ENCODE measurements at regions not wholly inside any gene's neighbourhood (a gene's known extent, or its start where the extent isn't known, plus 50 kb on each side); places are given as distances from the start of the nearest gene placed in this dataset.

DNA sequence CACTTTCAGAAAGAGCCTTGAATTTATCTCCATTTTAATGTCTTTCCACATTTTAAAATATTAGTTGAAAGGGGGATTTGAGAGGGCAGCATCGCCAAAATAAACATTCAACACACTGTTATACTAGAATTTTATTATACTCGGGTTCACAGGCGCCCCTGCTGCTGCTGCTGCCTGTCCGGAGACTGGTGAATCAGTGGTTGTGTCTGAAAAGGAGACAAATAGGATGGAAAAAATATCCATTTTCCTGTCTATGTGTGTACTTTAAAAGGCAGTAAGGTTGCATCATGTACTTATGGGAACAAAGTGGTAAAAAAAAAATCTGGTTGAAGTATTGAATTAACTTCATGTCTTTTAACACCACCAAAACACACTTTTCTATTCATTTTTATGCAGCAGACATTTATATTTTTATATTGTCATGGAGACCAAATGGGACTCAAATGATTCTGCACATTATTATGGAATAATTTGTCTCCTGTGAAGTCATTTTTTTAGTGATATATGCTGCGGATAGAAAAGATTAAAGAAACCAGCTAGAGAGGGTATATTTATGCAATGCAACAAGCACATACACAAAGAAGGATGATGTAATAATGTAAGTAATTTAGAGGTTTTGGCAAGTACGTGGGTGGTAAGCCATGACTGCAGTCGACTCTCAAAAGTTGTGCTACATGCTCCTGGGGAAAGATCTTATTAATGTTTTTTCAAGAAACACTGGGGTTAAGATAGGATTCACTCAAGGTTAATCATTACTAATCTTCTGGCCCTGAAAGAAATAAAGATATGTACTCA is 759.0 kb upstream of the SOX9 start:
- Histone ChIP-seq H3K9me3 (peaks cover 3% of the 10 kb centered on the region; the same call in 1 of the 2 replicates), H3K4me1 (no peaks in the 10 kb centered on the region), H3K4me3 (no peak overlapping the region), H3K9ac (no peak overlapping the region), H3K4me2 (no peak overlapping the region), H3K36me3 (no peaks in the 10 kb centered on the region), H4K20me1 (no peaks in the 10 kb centered on the region), H3K27me3 (no peaks in the 10 kb centered on the region), H3K27ac (no peak overlapping the region)
- no peak for TF ChIP-seq Cebpa-rat (IDR thresholded peaks at IDR 0.05)

- Histone ChIP-seq H3K27me3 (no peaks in the 10 kb centered on the region), H3K36me3 (no peaks in the 10 kb centered on the region), H3K4me3 (no peak overlapping the region), H3K9ac (no peak overlapping the region), H4K20me1 (no peaks in the 10 kb centered on the region), H3K9me3 (no peaks in the 10 kb centered on the region; the same call in 1 of the 2 replicates), H3K4me1 (no peaks in the 10 kb centered on the region), H3K4me2 (no peak overlapping the region), H3K27ac (no peak overlapping the region)
- TF ChIP-seq Cebpa-rat (IDR thresholded peaks at IDR 0.05), result no peak
These were observed 757.2 kb upstream of the SOX9 start for GRCh38 chr17:71363661-71364060.

- no peak overlapping the region for H3K4me2 ChIP-seq
- no peak overlapping the region for H3K27ac ChIP-seq
- TF ChIP-seq Cebpa-rat (IDR thresholded peaks at IDR 0.05), result no peak
- H3K27me3 ChIP-seq, result no peaks in the 10 kb centered on the region
- no peak overlapping the region for H3K4me3 ChIP-seq
- no peaks in the 10 kb centered on the region for H3K9me3 ChIP-seq
- no peaks in the 10 kb centered on the region for H3K4me1 ChIP-seq
- no peaks in the 10 kb centered on the region for H3K36me3 ChIP-seq
- H4K20me1 ChIP-seq, result no peaks in the 10 kb centered on the region
- H3K9ac ChIP-seq, result no peak overlapping the region
These were observed 749.0 kb upstream of the SOX9 start for GRCh38 chr17:71371809-71372208.

DNA sequence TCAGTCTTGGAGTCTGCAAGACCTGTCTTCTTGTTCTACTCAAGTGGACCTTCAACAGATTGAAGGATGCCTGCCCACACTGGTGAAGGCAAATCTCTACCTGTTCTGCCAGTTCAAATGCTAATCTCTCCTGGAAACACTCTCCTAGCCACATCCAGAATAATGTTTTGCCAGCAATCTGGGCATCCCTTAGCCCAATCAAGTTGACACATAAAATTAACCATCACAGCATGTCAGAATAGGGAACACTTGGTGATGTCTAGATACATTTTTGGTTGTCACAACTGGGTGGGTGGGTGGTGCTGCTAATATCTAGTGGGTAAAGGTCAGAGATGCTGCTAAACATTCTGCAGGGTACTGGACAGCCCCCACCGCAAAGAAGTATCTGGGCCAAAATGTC is 744.9 kb upstream of the SOX9 start:
- no peak for TF ChIP-seq Cebpa-rat (IDR thresholded peaks at IDR 0.05)
- H4K20me1 ChIP-seq, result no peaks in the 10 kb centered on the region

DNA sequence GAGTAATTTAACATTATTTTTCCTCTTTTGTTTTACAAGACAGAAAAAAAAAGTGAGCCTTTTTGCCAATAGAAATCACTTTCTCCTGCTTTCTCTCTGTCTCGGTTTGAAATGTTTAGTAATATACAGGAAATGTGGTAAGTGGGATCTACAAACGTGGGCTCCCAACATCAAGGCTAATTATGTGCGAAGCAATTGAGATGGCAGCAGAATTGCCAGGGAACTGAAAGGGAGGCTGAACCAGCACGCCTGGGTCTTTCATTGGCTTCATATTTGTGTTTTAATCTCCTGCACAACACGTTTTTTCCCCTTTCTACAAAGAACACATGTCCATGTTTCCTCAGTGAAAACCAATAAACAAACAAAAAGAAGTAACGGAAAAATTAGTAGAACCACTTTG is 743.9 kb upstream of the SOX9 start:
- no peak overlapping the region for H3K27ac ChIP-seq
- no peaks in the 10 kb centered on the region for H3K9me3 ChIP-seq
- H3K4me1 ChIP-seq, result no peaks in the 10 kb centered on the region
- H3K9ac ChIP-seq, result no peak overlapping the region
- no peaks in the 10 kb centered on the region for H3K36me3 ChIP-seq
- no peaks in the 10 kb centered on the region for H4K20me1 ChIP-seq
- no peak for TF ChIP-seq Cebpa-rat (IDR thresholded peaks at IDR 0.05)
- no peak overlapping the region for H3K4me3 ChIP-seq
- no peak overlapping the region for H3K4me2 ChIP-seq
- H3K27me3 ChIP-seq, result no peaks in the 10 kb centered on the region

More for the DNA sequence above, 744.9 kb upstream of the SOX9 start:
- Histone ChIP-seq H3K27ac (no peak overlapping the region), H3K27me3 (no peaks in the 10 kb centered on the region), H3K9ac (no peak overlapping the region), H3K4me3 (no peak overlapping the region), H3K4me2 (no peak overlapping the region), H3K9me3 (no peaks in the 10 kb centered on the region), H3K36me3 (no peaks in the 10 kb centered on the region), H3K4me1 (no peaks in the 10 kb centered on the region)

DNA sequence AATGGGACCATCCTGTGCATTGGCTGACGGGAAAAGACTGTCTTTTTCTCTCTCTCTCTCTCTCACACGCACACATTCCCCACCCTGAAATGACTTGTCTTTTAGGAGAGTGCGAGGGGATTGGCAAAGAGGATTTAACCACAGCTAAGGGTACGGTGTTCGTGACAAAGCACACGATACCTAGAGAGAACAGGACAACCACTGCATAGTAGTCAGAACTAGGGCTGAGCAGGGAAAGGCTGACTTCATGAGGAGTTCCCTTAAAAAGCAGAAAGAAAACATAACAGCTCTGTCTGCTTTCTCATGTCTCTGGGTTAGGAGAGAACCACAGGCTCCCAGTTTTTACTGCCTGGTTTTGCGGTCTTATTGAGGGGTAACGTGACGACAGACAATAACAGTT is 742.8 kb upstream of the SOX9 start:
- Histone ChIP-seq H3K4me1 (no peaks in the 10 kb centered on the region), H3K4me3 (no peak overlapping the region), H3K4me2 (no peak overlapping the region), H3K27me3 (no peaks in the 10 kb centered on the region), H3K36me3 (no peaks in the 10 kb centered on the region), H4K20me1 (no peaks in the 10 kb centered on the region), H3K9me3 (no peaks in the 10 kb centered on the region), H3K9ac (no peak overlapping the region), H3K27ac (no peak overlapping the region)
- TF ChIP-seq Cebpa-rat (IDR thresholded peaks at IDR 0.05), result no peak

- Histone ChIP-seq H3K27me3 (no peaks in the 10 kb centered on the region), H3K9me3 (no peaks in the 10 kb centered on the region), H4K20me1 (no peaks in the 10 kb centered on the region), H3K4me1 (no peaks in the 10 kb centered on the region), H3K36me3 (no peaks in the 10 kb centered on the region), H3K4me2 (no peak overlapping the region), H3K4me3 (no peak overlapping the region), H3K9ac (no peak overlapping the region), H3K27ac (no peak overlapping the region)
- TF ChIP-seq Cebpa-rat (IDR thresholded peaks at IDR 0.05), result no peak
These were observed 742.1 kb upstream of the SOX9 start for GRCh38 chr17:71378741-71379140.

DNA sequence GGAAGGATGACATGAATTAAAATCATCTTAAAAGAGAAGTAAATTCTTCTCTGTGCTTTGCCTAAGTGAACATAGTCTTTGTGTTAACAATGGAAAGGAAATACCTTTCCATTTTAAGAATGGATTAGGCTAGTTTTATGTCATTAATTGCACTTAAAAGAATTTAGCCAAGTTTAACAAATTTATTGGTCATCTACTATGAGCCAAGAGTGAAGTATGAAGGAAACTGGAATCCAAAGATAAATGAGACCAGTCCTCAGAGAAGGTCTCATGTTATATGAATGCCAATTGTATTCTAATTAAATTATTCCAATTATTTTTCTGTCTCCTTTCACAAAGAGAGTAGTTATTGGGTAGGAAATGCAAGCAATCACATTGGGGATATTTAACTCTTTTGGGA is 741.3 kb upstream of the SOX9 start:
- no peaks in the 10 kb centered on the region for H3K4me1 ChIP-seq
- no peak overlapping the region for H3K27ac ChIP-seq
- no peaks in the 10 kb centered on the region for H3K27me3 ChIP-seq
- no peak overlapping the region for H3K4me2 ChIP-seq
- H3K4me3 ChIP-seq, result no peak overlapping the region
- TF ChIP-seq Cebpa-rat (IDR thresholded peaks at IDR 0.05), result no peak
- no peak overlapping the region for H3K9ac ChIP-seq
- H3K36me3 ChIP-seq, result no peaks in the 10 kb centered on the region
- H3K9me3 ChIP-seq, result no peaks in the 10 kb centered on the region
- no peaks in the 10 kb centered on the region for H4K20me1 ChIP-seq

GRCh38 chr17:71380535-71380934 is 740.3 kb upstream of the SOX9 start:
- no peak overlapping the region for H3K4me2 ChIP-seq
- no peak for TF ChIP-seq Cebpa-rat (IDR thresholded peaks at IDR 0.05)
- H3K27ac ChIP-seq, result no peak overlapping the region
- no peaks in the 10 kb centered on the region for H4K20me1 ChIP-seq
- no peaks in the 10 kb centered on the region for H3K9me3 ChIP-seq
- no peak overlapping the region for H3K4me3 ChIP-seq
- no peaks in the 10 kb centered on the region for H3K36me3 ChIP-seq
- no peaks in the 10 kb centered on the region for H3K27me3 ChIP-seq
- no peak overlapping the region for H3K9ac ChIP-seq
- no peaks in the 10 kb centered on the region for H3K4me1 ChIP-seq

DNA sequence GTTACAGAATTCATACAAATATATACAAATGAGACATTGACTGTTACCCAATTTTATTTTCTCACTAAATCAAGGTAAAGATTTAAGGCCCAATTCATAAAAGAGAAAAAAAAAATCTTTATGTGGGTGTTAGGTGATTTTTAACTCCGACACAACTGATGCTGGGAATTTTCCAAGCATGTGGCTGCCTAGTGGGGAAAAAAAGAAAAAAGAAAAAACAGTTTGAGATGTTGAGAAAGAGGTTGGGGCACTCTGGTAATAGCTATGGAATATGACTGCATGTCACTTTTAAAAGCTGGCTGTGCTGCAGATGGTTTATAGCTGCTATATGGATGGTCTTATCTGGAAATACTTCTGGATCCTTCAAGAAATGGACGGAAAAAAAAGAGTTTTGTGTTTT is 739.9 kb upstream of the SOX9 start:
- Histone ChIP-seq H3K9ac (no peak overlapping the region), H3K27me3 (no peaks in the 10 kb centered on the region), H3K4me1 (no peaks in the 10 kb centered on the region), H3K9me3 (no peaks in the 10 kb centered on the region), H3K4me2 (no peak overlapping the region), H3K4me3 (no peak overlapping the region), H3K27ac (no peak overlapping the region), H3K36me3 (no peaks in the 10 kb centered on the region), H4K20me1 (no peaks in the 10 kb centered on the region)
- TF ChIP-seq Cebpa-rat (IDR thresholded peaks at IDR 0.05), result no peak

GRCh38 chr17:71383091-71383490 is 737.7 kb upstream of the SOX9 start:
- Histone ChIP-seq H3K4me3 (no peak overlapping the region), H3K36me3 (no peaks in the 10 kb centered on the region)

More at GRCh38 chr17:71383091-71383490, 737.7 kb upstream of the SOX9 start:
- Histone ChIP-seq H3K4me1 (no peaks in the 10 kb centered on the region), H3K27ac (no peak overlapping the region), H3K9me3 (0 out of 2 replicates have a peak, but pooled peaks cover 6% of the 10 kb centered on the region), H4K20me1 (no peaks in the 10 kb centered on the region), H3K4me2 (no peak overlapping the region), H3K9ac (no peak overlapping the region), H3K27me3 (no peaks in the 10 kb centered on the region)
- TF ChIP-seq Cebpa-rat (IDR thresholded peaks at IDR 0.05), result no peak
